ENCODE measurements at regions not wholly inside any gene's neighbourhood (a gene's known extent, or its start where the extent isn't known, plus 50 kb on each side); places are given as distances from the start of the nearest gene placed in this dataset.

GRCh38 chr6:104201557-104201956, 658.2 kb downstream of the HACE1 start:
- Histone ChIP-seq H3K4me1 (replicated peaks in 1 of 2; ENCODE audit: control insufficient read depth in 2 of 2, insufficient read depth in 2 of 2, low read length in 2 of 2) (no peaks in the 10 kb centered on the region), H3K79me2 (ENCODE audit: control insufficient read depth, insufficient read depth, low read length) (no peaks in the 10 kb centered on the region), H3K9me3 (replicated peaks; ENCODE audit: control insufficient read depth, insufficient read depth, low read depth, low read length) (no peaks in the 10 kb centered on the region), H3K36me3 (ENCODE audit: control insufficient read depth, insufficient read depth, low read length) (no peaks in the 10 kb centered on the region), H4K20me1 (replicated peaks; ENCODE audit: control insufficient read depth, insufficient read depth, low read length) (no peaks in the 10 kb centered on the region), H3K4me2 (ENCODE audit: insufficient read depth, low read length) (no peak overlapping the region), H3K27me3 (ENCODE audit: control insufficient read depth in 2 of 2, insufficient read depth in 2 of 2, low read length in 2 of 2) (no peaks in the 10 kb centered on the region), H3K27ac (ENCODE audit: extremely low read depth, low read depth, low read length) (no peak overlapping the region), H3K4me3 (no peak overlapping the region), H2AFZ (ENCODE audit: low read depth, low read length) (no peak overlapping the region), H3K9me1 (ENCODE audit: control insufficient read depth, insufficient read depth, low read length) (no peaks in the 10 kb centered on the region), H3K9ac (ENCODE audit: insufficient read depth in 1 of 2, low read depth in 2 of 2, low read length in 2 of 2) (no peak overlapping the region)
- CTCF ChIA-PET (ENCODE audit: low intra/inter-chr PET ratio) = no interaction called here
- 7% methylated on average over 2 of the region's 2 CpGs for WGBS (ENCODE audit: insufficient coverage, low coverage, missing lambda C conversion rate)
- DNase-seq (ENCODE audit: extremely low read depth in 1 of 4, low spot score in 3 of 4) (no peak), ATAC-seq (no peak), FAIRE-seq (no peak)
- no peak for TF ChIP-seq GTF2A2 (tag; IDR thresholded peaks at IDR 0.05)
- no peak for TF ChIP-seq ZKSCAN1 (IDR thresholded peaks at IDR 0.05; ENCODE audit: low read depth, low read length)
- no peak for TF ChIP-seq ZNF41 (CRISPR knock-in tag; conservative IDR thresholded peaks at IDR 0.05)
- no peak for TF ChIP-seq ZBTB40 (IDR thresholded peaks at IDR 0.05)
- TF ChIP-seq ZBTB40 (CRISPR knock-in tag; IDR thresholded peaks at IDR 0.05) = no peak
- no peak for TF ChIP-seq PRMT5 (CRISPR knock-in tag; IDR thresholded peaks at IDR 0.05)
- TF ChIP-seq TBL1XR1 (IDR thresholded peaks at IDR 0.05; ENCODE audit: low read length in 2 of 2) = no peak
- no peak for TF ChIP-seq NFATC3 (IDR thresholded peaks at IDR 0.05)
- no peak for TF ChIP-seq HNRNPLL (IDR thresholded peaks at IDR 0.05; ENCODE audit: low read depth, low read length, poor library complexity, severe bottlenecking)
- TF ChIP-seq ZNF695 (CRISPR knock-in tag; IDR thresholded peaks at IDR 0.05) = no peak
- no peak for TF ChIP-seq CREBBP (IDR thresholded peaks at IDR 0.05; ENCODE audit: low read depth, low read length)
- BruUV-seq (replicated peaks) = no TSS peak
- POLR2A ChIA-PET = no interaction called here
- intact Hi-C loops (cut with micrococcal nuclease) = no loop called here
- in situ Hi-C loops (cut with MboI) = no loop called here
